GM19351 (cell line): ENCODE measurements at regions not wholly inside any gene's neighbourhood (a gene's known extent, or its start where the extent isn't known, plus 50 kb on each side); places are given as distances from the start of the nearest gene placed in this dataset.

Source experiments
- ATAC-seq: cut with Tn5 transposase; IDR thresholded peaks from one replicate; pipeline ENCODE4 v1.9.1; 2021; ENCODE audit warnings: mild to moderate bottlenecking, moderate library complexity; ENCODE audit not compliant: unreplicated experiment

GRCh38 chr10:47101807-47102206 lies 190.6 kb downstream of the PTPN20 start:
- no peak for ATAC-seq

DNA sequence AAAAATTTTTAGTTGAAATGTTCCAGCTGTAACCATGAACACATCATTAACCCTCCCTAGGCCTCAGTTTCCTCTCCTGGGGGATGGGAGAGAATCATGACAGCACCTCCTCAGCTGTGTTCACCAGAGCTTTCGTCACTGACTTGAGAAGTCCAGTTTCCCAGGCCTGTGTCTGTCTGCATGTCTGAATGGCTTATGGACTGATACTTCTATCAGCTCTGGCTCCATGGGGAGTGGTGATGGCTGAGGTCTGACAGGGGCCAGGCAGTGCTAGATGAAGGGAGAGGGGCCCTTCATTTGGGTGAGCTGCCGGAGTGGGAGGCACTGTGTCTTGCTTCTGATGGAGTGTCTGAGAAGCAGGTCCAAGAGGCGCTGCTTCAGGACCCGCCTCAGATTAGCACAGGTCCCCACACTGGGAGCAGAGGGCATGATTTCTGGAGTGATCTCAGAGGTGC lies 192.9 kb downstream of the PTPN20 start:
- no peak for ATAC-seq

- ATAC-seq, result no peak
These were observed 193.7 kb downstream of the PTPN20 start for GRCh38 chr10:47104786-47105385.

DNA sequence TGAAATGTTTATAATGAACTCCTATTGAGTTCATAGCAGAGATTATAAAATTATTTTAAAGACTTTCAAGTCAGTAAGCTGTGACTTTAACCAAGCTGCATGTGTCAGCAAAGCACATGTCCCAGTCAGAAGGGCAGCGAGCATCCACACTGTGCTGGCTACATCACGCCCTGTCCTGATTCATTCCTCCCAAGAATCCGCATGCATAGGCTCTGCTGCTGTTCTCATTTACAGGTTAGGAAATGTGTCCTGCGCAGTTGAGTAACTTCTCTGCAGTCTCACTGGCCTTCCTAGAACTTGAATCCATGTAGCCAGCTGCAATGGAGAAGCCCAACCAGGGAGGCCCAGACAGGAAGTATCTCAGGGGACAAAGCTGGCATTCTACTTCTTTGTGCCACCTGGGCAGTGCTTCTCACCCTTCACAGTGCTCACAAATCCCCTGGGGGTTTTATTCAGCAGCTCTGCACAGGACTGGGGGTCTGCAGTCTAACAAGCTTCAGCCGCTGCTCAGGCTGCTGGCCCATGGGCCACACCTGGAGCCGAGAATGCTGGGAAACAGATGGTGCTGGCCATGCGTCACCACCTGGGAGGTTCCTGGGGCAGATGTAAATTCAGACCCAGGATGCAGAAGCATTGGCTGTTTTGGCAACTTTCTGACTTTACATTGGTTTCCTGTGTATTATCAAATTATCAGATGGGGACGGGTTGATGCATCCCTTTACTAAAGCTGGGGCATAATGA lies 192.8 kb upstream of the GDF10 start:
- ATAC-seq, result no peak

- no peak for ATAC-seq
These were observed 190.1 kb upstream of the GDF10 start for GRCh38 chr10:47109906-47110305.

DNA sequence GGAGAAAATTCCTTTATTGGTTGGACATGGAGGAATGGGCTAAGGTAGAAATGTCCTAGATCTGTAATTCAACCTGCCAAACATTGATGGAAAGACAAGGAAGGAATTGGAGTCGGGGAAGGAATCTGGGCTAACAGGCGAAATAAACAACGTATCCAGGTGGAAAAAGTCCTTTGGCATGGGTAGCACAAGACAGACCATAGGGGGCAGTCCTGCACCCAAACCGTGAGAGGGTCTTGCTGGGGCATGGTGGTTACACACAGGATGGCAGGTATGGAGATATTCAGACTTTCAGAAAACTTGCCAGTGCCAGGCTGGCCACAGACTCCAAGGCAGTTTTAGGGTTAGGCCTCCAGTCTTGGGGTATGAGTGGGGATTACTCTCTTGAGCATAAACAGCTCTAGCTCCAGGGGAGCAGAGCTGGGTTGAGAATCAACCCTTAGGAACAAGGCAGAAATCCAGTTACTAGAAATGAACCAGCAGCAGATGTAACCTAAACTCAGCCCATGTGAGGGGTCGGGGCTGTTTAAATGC lies 188.6 kb upstream of the GDF10 start:
- ATAC-seq, result no peak

- no peak for ATAC-seq
These were observed 187.4 kb upstream of the GDF10 start for GRCh38 chr10:47112612-47113011.

GRCh38 chr10:47113907-47114500 lies 186.0 kb upstream of the GDF10 start:
- no peak for ATAC-seq

- ATAC-seq, result no peak
These were observed 185.3 kb upstream of the GDF10 start for GRCh38 chr10:47114680-47115186.

DNA sequence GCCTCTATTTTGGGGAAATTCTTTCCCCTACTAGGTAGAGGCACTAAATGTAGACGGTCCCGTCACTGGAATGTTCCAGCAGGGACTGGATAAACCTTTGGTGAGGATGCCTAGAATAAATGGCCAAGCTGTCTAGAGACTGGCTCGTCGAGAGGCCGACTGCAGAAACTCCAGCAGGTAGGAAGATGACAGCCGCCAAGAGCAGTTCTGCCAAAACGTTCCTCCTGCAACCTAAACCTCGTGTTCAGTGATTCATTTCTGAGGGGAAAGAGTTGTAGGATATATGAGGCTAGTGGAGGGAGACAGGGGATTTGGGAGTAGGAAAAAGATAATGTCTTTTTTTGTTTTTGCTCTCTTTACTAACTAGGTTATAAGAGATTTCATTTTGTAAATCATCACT lies 184.7 kb upstream of the GDF10 start:
- no peak for ATAC-seq

GRCh38 chr10:47116445-47116844 lies 183.6 kb upstream of the GDF10 start:
- no peak for ATAC-seq

DNA sequence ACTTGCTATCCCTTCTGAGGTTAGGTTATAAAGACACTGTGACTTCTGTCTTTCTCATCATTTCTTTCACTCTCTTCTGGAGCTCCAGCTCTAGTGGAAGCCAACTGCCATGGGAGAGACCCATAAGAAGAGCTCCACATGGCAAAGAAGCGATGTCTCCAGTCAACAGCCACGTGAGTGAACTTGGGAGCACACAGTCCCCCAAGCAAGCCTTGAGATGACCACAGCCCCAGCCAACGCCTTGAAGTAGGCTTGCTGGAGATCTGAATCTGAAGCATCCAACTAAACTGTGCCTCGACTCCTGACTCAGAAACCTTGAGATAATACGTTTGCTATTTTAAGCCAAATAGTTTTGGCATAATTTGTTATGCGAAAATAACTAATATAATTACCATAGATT lies 181.7 kb upstream of the GDF10 start:
- no peak for ATAC-seq

GRCh38 chr10:47121336-47121735 lies 178.7 kb upstream of the GDF10 start:
- ATAC-seq, result no peak

DNA sequence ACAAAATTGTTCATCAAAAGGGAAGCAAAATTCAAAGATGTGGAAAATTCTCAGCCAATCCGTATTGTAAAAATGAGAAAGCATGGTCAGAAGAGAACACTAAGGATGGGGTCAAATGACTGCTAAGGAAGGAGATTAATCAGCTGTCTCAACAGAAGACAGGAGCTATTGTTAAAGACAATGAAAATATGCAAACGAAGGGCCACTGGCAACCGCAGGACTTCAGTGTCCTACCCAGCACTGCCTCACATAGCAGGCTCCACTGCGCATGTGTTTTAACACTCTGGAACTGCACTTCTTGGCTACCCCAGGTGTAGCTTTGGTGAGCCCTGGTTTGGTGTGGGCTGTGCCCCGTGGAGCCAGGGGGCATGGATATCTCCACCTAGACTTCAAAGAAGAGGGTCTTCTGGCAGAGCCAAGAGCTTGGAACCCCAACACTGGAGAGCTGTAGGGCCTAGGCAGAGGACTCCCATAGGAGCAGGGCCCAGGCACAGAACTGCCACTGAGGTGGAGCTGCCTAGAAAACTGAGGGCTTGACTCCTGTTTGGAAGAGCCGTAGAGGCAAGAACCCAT lies 176.2 kb upstream of the GDF10 start:
- ATAC-seq, result no peak

GRCh38 chr10:47127188-47127785 lies 172.7 kb upstream of the GDF10 start:
- no peak for ATAC-seq

DNA sequence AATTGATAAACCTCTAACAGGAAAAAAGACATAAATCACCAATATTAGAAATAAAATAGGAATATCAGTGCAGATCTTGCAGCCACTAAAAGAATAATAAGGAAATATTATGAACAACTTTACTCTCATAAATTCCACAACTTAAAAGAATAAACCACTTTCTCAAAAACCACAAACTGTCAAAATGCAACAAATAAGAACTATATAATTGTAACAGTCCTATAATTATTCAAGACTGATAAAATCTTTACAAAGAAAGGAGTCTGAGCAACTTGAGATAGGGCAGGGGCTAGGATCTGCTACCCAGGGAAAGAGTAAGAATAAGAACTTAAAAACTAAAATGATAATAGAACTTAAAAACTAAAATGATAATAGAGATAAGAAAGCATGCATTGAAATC lies 169.5 kb upstream of the GDF10 start:
- no peak for ATAC-seq

DNA sequence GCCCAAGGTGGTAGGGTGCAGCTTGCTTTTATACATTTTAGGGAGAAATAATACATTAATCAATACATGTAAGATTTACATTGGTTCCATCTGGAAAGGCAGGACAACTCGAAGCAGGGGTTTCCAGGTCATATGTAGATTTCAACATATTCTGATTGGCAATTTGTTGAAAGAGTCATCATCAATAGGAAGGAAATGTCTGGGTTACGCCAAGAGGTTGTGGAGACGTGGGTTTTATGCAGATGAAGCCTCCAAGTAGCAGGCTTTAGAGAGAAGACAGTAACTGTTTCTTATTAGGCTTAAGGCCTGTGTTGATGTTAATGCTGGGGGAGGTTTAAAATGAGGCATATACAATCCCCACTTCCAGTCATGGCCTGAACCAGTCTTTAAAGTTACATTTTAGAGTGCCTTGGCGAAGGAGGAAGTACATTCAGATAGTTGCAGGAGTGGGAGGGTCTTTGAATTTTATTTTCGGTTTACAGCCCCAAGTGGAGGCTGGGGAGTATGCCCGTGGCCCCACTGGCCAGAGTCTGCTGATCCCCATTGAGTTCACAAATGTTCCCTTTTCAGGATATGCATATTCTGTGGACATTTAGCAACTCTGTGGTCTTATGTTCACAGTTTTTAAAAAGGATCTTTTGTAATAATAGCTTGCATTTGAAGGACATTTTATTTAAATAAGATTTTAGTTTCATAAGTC lies 166.0 kb upstream of the GDF10 start:
- ATAC-seq, result no peak

DNA sequence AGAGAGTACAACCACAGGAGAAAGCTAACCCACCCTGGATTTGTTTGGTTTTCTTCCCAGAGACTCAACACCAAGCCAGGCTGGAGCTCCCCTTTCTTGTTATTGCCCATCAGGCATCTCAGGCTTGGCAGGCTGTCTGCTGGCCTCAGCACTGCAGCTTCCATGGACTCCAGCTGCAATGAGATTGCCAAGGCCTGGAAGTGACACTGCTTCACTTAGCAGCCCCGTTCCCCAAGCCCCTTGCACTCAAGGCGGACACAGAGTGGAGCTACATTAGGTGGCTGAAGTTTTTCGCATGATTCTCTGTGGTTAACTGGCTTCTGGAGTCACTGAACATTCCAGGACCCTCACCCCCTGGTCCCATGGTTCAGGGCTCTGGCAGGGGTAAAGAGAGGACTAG lies 163.1 kb upstream of the GDF10 start:
- no peak for ATAC-seq

DNA sequence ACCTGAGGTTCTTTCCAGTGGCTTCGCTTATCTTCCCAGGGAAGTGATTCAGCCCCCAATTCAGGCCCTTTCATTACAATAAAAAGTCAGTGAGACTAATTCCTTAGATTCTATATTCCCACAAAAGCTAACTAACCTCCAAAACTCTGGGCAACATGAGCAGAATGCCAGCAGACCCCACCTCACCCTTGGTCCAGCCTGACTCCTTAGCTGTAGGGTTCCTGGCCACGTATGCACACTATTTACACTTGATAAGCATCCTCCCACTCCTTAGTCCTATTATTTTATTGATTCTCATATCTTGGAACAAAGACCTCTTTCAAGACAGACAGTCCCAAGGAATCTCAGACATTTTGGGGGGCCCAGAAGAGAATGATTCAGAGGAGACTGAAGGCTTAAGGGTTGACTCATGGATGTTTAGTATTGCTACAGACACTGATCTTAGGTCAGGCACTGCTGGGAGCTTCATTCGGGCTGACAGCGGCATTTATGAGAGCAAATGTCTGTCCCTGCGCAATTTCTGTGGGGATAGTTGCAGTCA lies 162.6 kb upstream of the GDF10 start:
- no peak for ATAC-seq

GRCh38 chr10:47139121-47139520 lies 160.9 kb upstream of the GDF10 start:
- no peak for ATAC-seq
